COLO668 (cell line): ENCODE measurements at regions not wholly inside any gene's neighbourhood (a gene's known extent, or its start where the extent isn't known, plus 50 kb on each side); places are given as distances from the start of the nearest gene placed in this dataset.

Experiments
- DNase-seq: peaks from one replicate; lab custom pipeline; 2025; ENCODE audit not compliant: unreplicated experiment; lab: John Stamatoyannopoulos, UW

DNA sequence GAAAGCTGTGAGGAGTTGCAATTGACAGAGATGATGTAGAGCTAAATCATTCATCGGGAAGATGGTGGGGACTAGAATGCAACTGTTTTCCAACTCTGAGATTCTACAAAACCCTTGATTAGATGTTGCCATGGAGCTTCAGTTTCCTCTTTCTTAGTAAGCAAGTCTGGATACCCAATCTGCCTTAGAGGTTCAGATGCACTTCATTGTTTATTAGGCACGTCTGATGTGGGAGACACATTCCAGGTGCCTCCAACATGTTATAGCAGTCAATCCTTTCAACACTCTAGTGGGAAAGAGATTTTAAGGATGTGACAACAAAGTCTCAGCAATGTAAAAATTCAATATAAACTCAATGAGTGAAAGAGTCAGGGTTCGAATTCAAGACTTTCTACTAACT, 291.3 kb upstream of the PHYHIPL start:
- DNase-seq = no peak

GRCh38 chr10:58885686-58886345, 290.6 kb upstream of the PHYHIPL start:
- no peak for DNase-seq

DNA sequence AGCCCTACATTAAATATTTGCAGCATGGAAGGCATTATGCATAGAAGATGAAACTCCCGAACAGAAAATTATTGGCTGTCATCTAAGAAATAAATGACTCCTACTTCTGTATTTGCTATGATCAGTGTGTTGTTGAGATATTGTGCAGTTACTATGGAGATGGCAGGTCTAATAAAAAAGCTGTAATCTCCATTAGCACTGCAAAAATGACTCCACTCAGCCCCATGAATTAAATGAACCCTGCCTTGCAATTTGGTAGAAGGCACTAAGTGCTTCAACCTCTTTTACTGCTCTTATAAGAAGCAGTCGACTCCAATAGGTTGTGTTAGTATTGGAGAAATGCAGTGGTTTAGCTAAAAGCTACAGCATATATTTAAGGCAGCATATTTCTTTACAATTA, 290.0 kb upstream of the PHYHIPL start:
- DNase-seq = no peak

DNA sequence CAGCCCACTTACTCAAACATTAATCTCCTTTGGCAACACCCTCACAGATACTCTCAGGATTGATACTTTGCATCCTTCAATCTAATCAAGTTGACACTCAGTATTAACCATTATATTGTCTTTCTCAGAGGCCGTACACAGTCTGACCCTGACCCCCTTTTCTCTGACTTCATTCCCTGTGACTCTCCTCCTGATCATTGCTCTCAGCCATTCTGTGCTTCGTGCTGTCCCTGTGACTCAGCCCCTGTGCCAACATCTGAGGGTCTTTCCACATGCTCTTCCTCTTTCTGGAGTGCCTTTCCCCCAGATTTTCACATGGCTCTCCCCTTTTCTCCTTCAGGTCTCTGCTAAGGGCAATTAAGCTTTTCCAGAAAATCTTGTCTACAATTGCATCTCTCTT, 289.0 kb upstream of the PHYHIPL start:
- no peak for DNase-seq

- DNase-seq = no peak
Measured at GRCh38 chr10:58888957-58889356, 287.5 kb upstream of the PHYHIPL start.

DNA sequence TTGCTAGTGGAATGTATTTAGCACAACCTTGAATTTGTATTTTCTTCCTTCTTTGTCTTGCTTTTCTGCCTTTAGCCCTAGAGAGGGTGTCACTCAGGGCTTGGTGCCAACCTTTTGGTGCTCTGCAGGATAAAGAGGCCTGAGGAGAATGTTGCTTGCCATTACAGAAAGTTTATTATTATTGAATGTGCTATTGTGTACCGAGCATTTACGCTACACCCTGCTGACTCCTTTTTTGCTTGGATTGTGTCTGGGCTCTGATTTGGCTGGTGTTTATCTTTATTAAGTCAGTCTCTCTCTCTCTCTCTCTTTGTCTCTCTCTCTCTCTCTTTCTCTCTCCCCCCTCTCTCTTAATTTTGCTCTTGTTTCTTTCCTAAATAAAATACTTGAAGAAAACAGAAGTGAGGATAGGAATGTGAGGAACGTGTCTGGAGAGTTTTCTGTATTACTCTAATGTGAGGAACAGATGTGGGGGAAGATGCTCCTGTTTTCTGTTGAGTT, 284.4 kb upstream of the PHYHIPL start:
- no peak for DNase-seq

GRCh38 chr10:58894929-58895328, 281.5 kb upstream of the PHYHIPL start:
- no peak for DNase-seq

GRCh38 chr10:58896229-58896628, 280.2 kb upstream of the PHYHIPL start:
- DNase-seq = no peak

DNA sequence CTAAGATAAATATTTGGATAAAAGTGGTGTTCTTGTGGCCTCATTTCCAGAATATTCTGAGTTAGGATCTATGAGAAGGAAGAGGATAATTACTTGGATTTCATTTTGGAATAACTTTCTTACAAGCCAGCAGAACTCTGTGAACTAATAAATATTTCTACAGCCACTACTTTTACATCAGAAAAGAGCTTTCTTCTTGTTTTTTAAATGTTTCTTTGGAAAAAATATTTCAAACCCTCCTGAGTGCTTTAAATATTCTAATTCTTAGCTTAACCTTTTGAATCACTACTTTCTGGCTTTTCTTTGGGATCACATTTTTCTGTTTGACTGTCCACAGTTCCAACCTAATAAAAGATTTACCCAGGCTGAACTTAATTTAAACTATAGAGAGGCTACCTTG, 279.2 kb upstream of the PHYHIPL start:
- DNase-seq = no peak

GRCh38 chr10:58897708-58898107, 278.7 kb upstream of the PHYHIPL start:
- no peak for DNase-seq

DNA sequence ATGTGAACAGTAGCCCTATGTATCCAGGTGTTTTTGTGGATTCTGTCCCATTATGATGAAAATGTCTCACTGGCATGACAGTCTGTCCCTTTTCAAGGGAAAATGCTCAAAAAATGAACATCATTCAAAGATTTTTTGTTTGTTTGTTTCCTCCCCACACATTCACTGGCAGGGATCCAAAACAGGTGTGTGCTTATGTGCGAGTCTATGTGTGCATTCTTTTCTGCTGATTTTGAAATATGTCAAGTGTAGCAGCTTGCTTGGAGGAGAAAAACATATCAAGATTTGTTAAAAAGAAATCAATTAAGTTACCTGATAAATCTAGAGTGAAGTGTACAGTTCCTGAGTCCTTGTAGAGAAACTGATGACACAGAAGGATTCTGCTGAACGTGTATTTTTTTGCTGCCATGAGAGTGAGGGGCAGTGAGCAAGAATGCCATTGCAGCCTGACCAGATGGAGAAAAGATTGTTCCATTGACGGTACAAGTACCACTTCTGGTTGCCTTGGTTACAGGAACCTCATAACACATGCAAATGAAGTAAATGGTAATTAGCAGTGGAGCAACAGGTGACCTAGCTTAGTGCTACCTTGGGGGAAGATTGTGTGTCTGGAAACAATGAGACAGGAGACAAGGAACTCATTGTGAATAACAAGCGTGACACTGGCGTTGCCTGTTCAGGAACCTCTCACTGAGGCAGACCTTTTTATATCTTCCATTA, 277.4 kb upstream of the PHYHIPL start:
- DNase-seq = no peak

GRCh38 chr10:58901092-58901646, 275.3 kb upstream of the PHYHIPL start:
- no peak for DNase-seq

GRCh38 chr10:58903071-58903470, 273.4 kb upstream of the PHYHIPL start:
- no peak for DNase-seq

DNA sequence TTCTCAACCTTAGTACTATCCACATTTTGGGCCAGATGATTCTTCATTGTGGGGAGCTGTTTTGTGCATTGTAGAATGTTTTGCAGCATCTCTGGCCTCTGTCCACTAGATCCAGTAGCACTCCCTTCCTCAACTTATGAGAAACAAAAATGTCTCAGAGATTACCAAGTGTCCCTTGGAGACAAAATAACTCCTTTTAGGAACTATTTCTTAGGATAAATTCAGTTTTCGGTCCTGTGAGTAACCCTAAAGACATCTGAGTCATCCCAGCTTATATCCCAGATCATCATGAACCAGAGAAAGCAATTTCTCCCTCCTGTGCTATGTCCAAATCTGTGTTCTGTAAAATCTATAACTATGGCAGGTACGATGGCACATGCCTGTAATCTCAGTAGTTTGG, 266.6 kb upstream of the PHYHIPL start:
- DNase-seq = no peak

DNA sequence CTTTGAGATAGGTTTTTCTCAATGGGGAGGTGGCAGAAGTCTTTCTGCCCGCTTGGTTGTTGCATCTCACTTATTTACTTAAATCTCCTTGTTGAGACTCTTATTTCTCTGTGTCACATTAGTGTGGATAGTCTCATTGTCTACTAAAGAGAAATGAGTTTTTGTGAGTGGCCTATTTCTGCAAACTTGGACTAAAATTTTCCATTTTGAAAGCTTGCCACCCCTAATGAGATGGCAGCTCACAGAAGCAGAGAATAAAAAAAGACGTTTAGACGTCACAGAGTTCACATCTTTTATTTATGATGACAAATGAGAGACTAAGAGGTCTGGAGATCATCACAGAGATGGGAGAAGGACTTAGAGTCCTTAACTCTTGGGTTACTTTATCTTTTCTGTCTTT, 262.7 kb upstream of the PHYHIPL start:
- DNase-seq = no peak

DNA sequence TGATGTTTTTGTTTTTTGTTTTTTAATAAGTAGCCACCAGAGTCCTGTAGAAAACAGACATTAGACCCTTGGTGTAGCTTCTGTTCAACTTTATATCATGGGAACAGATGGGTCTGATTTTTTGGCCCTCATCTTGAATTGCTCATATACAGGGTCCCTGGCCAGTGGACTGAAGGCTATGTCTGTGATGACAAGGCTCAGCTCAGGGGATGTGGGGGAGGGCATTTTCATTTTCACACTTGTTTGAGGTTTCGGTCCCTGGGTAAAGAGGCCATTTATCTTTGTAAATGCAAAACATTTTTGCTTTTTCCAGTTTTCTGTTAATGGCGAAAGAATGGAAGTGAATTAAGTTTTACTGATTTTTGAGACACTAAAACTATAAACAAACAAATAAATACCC, 257.6 kb upstream of the PHYHIPL start:
- DNase-seq = no peak

GRCh38 chr10:58919927-58920654, 256.4 kb upstream of the PHYHIPL start:
- DNase-seq = no peak

- DNase-seq = no peak
Measured at GRCh38 chr10:58920655-58921003, 255.8 kb upstream of the PHYHIPL start.

DNA sequence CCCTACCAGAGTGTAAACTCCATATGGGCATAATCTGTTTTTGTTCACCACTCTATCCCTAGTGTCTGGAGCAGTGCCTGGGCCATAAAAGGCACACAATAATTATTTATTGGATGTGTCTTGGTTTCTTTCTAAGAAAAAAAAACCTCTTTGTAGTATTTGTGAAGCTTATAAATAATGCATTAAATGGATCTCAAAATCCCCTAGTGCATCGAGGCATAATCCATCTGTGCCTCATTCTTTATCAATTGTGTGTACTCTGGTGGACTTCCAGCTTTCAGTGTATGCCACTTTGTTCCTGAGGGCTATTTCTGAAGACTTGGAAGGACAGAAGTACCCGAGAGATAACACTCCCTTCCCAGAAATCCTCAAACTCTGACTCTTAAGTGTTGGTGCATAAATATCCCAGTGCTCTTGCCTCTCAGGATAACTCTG, 255.0 kb upstream of the PHYHIPL start:
- DNase-seq = no peak

DNA sequence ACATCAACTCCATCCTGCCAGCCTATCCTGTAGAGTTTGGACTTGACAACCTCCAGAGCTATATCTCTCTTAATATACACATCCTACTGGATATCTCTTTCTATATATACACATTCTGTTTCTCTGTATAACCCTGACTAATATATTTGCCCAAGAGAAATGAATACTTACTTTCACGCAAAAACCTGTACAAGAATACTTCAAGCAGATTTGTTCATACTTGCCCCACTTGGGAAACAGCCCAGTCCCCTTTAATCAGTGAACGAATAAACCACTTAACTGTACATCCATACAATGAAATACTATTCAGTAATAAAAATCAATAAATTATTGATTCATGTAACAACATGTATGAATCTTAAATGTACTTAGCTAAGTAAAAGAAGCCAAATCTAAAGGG, 251.1 kb upstream of the PHYHIPL start:
- no peak for DNase-seq

- no peak for DNase-seq
Measured at GRCh38 chr10:58930500-58930899, 245.9 kb upstream of the PHYHIPL start.

- no peak for DNase-seq
Measured at GRCh38 chr10:58932126-58932525, 244.3 kb upstream of the PHYHIPL start.
